HG03521 (cell line): ENCODE measurements at regions not wholly inside any gene's neighbourhood (a gene's known extent, or its start where the extent isn't known, plus 50 kb on each side); places are given as distances from the start of the nearest gene placed in this dataset.

ENCODE experiments used
- ATAC-seq: cut with Tn5 transposase; IDR thresholded peaks from one replicate; pipeline ENCODE4 v1.9.1; 2021; ENCODE audit warnings: mild to moderate bottlenecking, moderate library complexity; ENCODE audit not compliant: unreplicated experiment

- ATAC-seq: no peak
Observed at GRCh38 chr18:39685303-39685902, 2119.8 kb upstream of the CELF4 start.

DNA sequence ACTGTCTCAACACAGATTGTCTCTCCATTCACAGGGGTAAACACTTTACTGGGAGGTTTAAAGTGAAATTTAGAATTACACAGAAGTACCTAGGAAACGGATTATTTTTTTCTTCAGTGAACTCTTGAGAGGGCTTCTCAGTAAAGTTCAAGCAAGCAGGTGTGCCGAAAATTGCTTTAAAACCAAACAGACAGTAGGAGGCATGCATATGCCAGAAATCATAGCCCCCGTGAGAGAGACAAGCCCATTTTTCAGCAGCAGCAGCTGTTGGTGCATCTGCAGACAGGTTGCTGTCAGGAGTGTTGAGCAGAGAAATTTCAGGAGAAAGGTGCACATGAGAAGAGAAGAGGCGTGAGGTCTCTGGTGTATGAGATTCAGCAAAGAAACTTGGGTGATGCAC is 2115.5 kb upstream of the CELF4 start:
- ATAC-seq: no peak

DNA sequence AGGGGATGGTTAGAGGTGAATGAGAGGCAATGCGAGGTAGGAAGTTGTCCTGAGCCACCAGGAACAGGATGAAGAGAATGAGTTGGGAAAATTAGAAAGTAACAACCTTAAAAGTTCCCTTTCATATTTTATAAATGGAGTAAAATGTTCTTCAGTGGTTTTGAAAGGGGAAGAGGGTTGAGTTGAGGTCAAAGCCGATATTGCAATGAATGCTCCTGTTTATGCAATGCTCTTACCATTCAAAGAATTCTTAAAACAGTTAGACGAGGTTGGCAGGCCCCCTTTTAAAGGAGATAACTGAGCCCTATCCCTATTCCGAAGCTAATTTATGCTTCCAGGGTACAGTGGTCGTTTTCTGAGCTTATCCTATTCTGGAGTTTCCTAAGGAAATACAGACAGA is 2110.3 kb upstream of the CELF4 start:
- no peak for ATAC-seq

- ATAC-seq: no peak
Observed at GRCh38 chr18:39675368-39675767, 2109.8 kb upstream of the CELF4 start.

DNA sequence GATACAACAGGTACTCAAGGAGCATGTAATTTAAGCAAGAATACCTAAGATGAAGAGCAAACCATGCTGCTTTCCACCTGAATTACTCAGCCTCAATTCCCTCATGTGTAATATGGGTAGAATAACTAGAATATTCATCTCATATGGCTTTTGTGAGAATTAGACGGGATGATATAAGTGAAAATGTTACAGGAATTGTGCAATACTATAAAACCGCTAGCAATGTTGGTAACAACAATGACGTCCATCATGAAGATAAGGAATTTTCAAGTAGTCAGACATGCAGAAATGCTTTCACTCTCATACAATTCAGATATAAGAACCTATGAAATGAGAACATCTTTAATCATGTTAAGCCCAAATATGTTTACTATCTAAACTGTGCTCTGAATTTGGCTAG is 2106.6 kb upstream of the CELF4 start:
- no peak for ATAC-seq

DNA sequence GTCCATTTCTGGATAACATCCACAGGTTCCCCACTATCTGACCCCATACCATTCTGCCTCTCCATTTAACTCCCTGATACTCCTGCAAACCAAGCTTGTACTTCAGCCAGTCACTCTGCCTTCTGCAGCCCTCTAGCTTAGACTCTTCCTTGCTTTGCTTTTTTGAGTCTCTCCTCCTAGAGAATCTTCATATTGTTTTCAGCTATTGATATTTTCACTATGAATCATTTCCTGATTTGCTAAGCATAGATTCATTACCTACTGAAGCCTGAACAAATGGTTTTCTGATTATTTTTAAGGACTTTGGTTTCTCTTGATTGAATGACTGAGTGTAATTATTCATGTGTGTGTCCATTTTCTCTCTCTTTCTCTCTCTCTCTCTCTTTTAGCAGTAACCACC is 2102.3 kb upstream of the CELF4 start:
- no peak for ATAC-seq

GRCh38 chr18:39666541-39666940 is 2100.9 kb upstream of the CELF4 start:
- no peak for ATAC-seq

- ATAC-seq: no peak
Observed at GRCh38 chr18:39661856-39662366, 2096.3 kb upstream of the CELF4 start.

- no peak for ATAC-seq
Observed at GRCh38 chr18:39660141-39660540, 2094.5 kb upstream of the CELF4 start.

GRCh38 chr18:39655341-39655740 is 2089.7 kb upstream of the CELF4 start:
- no peak for ATAC-seq

DNA sequence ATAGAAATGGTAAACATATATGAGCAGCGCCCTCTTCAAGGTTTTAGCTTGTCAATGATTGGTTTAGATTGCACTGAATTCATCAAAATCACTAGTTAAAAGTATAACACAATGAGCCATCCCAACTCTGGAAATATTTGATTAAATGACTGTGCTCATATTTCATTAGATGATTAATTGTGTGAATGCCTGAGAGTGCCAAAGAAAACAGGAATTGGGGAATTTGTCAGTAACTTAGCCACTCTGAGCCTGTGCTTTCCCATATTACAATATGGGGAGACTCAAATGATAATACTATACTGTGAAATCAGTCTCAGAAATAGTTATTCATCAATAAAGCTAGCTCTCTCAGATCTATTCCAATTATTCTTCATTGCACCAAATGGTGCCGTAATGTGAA is 2087.6 kb upstream of the CELF4 start:
- ATAC-seq: no peak

DNA sequence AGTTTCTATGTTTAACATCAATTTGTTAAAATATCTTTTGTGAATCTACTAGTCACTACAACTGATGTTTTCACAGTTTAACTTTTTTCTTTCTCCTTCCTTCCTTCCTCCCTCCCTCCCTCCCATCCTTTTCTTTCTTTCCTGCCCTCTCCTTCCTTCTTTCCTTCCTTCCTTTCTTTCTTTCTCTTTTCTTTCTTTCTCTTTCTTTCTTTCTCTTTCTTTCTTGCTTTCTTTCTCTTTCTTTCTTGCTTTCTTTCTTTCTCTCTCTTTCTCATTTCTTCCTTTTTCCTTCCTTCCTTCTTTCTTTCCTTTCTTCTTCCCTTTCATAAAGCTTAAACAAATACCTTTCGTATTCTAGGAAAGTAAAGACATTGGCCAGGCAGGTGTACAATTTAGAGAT is 2083.0 kb upstream of the CELF4 start:
- ATAC-seq: no peak

- ATAC-seq: no peak
Observed at GRCh38 chr18:39647627-39648534, 2082.3 kb upstream of the CELF4 start.

DNA sequence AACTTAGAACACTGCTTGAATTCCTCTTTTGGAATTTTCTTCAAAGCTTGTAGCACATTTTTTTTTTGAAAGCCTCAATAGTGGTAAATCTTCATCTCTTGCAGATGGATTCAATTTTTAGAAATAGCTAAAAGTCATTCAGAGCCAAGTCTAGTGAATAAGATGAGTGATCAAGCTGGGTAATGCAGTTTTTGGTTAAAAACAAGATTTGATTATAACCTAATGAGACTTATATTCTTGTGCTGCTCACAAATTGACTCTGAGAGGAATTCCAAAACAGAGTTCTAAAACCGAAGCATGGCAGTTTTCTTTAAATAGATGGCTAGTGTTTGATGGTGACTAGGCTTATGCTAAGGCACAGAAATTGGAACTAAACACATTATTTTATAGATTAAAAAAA is 2072.6 kb upstream of the CELF4 start:
- no peak for ATAC-seq

GRCh38 chr18:39636931-39637330 is 2071.3 kb upstream of the CELF4 start:
- ATAC-seq: no peak

DNA sequence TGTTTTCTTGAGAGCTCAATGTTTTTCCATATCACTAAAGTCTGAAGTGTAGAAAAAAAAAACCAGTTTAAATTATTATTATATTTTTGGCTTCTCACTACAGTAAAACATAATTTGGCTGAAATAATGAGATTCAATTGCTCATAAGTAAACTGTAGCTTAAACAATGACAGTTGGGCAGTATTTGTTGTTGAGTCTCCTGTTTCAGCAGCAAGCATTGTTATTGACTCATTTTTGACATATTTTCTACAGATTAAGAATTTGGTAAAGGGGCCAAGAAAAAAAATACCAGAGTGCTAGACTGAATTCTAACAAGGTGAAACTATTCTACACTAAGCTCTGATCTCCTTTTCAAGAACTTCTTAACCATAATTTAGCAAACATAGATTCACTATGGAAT is 2070.4 kb upstream of the CELF4 start:
- no peak for ATAC-seq

GRCh38 chr18:39635192-39635591 is 2069.6 kb upstream of the CELF4 start:
- no peak for ATAC-seq

DNA sequence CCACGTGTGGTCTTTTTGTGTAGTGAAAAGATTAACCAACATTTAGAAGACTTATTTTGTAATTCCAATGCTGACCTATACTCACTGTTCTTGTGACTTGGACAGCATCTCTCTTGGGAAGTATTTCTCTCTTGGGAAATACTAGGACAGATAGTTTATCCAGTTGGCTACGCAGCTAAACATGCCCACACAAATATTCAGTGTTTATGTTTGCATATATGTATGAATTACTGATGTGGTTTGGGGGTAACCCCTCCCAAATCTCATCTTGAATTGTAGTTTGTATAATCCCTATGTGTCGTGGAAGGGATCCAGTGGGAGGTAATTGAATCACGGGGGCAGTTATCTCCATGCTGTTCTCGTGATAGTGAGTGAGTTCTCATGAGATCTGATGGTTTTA is 2062.3 kb upstream of the CELF4 start:
- no peak for ATAC-seq

DNA sequence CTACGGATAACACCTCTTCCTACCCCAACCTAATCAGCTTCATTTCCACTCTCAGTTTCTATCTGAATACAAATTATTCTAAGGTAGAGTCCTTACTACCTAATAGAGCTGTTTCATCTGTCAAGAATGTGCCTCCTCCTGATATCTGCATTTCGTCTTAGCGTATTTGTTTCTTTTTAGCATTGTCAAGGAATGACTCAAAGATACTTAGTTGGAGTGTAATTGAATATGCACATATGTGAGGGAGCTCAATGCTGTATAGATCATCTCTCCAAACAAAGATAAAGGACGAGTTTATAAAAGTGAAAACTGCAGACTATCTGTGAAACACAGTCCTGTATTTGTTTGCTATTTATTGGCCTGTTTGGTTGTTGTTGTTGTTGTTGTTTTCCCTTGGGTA is 2059.4 kb upstream of the CELF4 start:
- no peak for ATAC-seq

- no peak for ATAC-seq
Observed at GRCh38 chr18:39622431-39622830, 2056.8 kb upstream of the CELF4 start.

GRCh38 chr18:39620551-39621168 is 2055.1 kb upstream of the CELF4 start:
- ATAC-seq: no peak
